Keratinocyte (primary cell): ENCODE measurements at regions not wholly inside any gene's neighbourhood (a gene's known extent, or its start where the extent isn't known, plus 50 kb on each side); places are given as distances from the start of the nearest gene placed in this dataset.

Experiments
- DNase-seq: peaks from one replicate; pipeline ENCODE4 v3.0.0-alpha.2; 2011; ENCODE audit warnings: low read depth, missing footprints, low spot score
- FAIRE-seq: peaks from 2 replicates; lab custom pipeline; 2011; peaks lifted over from hg19 to GRCh38; lab: Jason Lieb, UNC
- H2AFZ ChIP-seq: 2 replicates; pipeline ENCODE4 v1.6.0; 2012; ENCODE audit warnings: low read length, control low read depth, inconsistent platforms; ENCODE audit not compliant: control insufficient read depth
- H3K27ac ChIP-seq: 2 replicates; pipeline ENCODE4 v1.5.1; 2011; ENCODE audit warnings: low read length; ENCODE audit not compliant: control insufficient read depth, insufficient read depth
- H3K27me3 ChIP-seq: 3 replicates; pipeline ENCODE4 v1.6.0; 2011; ENCODE audit warnings: low read length; ENCODE audit not compliant: control insufficient read depth, insufficient read depth; ENCODE audit errors: extremely low read depth
- H3K36me3 ChIP-seq, 2 experiments: 2 replicates in 1 of 2; 3 replicates in 1 of 2; pipeline ENCODE4 v1.5.1; 2011; ENCODE audit warnings: low read length in 2 of 2, mild to moderate bottlenecking in 1 of 2; ENCODE audit not compliant: control insufficient read depth in 2 of 2, insufficient read depth in 2 of 2; ENCODE audit errors: extremely low read depth in 1 of 2
- H3K4me1 ChIP-seq: 3 replicates; pipeline ENCODE4 v1.5.1; 2011; ENCODE audit warnings: low read length; ENCODE audit not compliant: control insufficient read depth, insufficient read depth; ENCODE audit errors: extremely low read depth
- H3K4me2 ChIP-seq: 3 replicates; pipeline ENCODE4 v1.6.0; 2011; ENCODE audit warnings: low read depth, low read length; ENCODE audit not compliant: control insufficient read depth, insufficient read depth; ENCODE audit errors: extremely low read depth
- H3K4me3 ChIP-seq, 3 experiments: fragments of 200-600 bp in 1 of 3; sonication (generic) in 1 of 3; 2 replicates in 2 of 3; 3 replicates in 1 of 3; pipeline ENCODE4 v1.5.1; 2011 to 2016; ENCODE audit warnings: low read length in 3 of 3, mild to moderate bottlenecking in 3 of 3, control low read depth in 2 of 3, inconsistent platforms in 1 of 3, low read depth in 1 of 3, mixed read lengths in 1 of 3, mixed run types in 1 of 3, moderate library complexity in 1 of 3; ENCODE audit not compliant: control insufficient read depth in 2 of 3, insufficient read depth in 2 of 3; ENCODE audit errors: extremely low read depth in 1 of 3
- H3K79me2 ChIP-seq: 2 replicates; pipeline ENCODE4 v1.6.0; 2012; ENCODE audit warnings: low read length; ENCODE audit not compliant: control insufficient read depth, insufficient read depth
- H3K9ac ChIP-seq: 3 replicates; pipeline ENCODE4 v1.6.0; 2011; ENCODE audit warnings: low read length; ENCODE audit not compliant: control insufficient read depth, insufficient read depth; ENCODE audit errors: extremely low read depth
- H3K9me1 ChIP-seq: 3 replicates; pipeline ENCODE4 v1.6.0; 2011; ENCODE audit warnings: low read length; ENCODE audit not compliant: control insufficient read depth, insufficient read depth; ENCODE audit errors: extremely low read depth
- H3K9me3 ChIP-seq: 2 replicates; pipeline ENCODE4 v1.5.1; 2012; ENCODE audit warnings: low read depth, low read length; ENCODE audit not compliant: control insufficient read depth
- H4K20me1 ChIP-seq: 3 replicates; pipeline ENCODE4 v1.6.0; 2011; ENCODE audit warnings: low read length; ENCODE audit not compliant: control insufficient read depth, insufficient read depth; ENCODE audit errors: extremely low read depth
- EZH2 ChIP-seq: IDR thresholded peaks from one replicate; pipeline ENCODE4 v1.6.1; 2012; ENCODE audit warnings: inconsistent platforms, mild to moderate bottlenecking, low read length, moderate library complexity
- dilution Hi-C: fragments of 300-500 bp; cut with MboI; formaldehyde crosslinking; loops from one replicate; pipeline ENCODE4 v1.7.0; 2020; ENCODE audit warnings: low sequenced_read_pairs; ENCODE audit not compliant: extremely low pct_ligation_motif_present
- TF ChIP-seq, protein P1 (sequence below), 3 experiments: IDR thresholded peaks in 1 of 3; conservative IDR thresholded peaks in 1 of 3; optimal IDR thresholded peaks in 1 of 3; 2 replicates in 2 of 3; 3 replicates in 1 of 3; pipeline versions ENCODE3 to v1.5.1; 2011; ENCODE audit warnings: low read length in 3 of 3, mild to moderate bottlenecking in 3 of 3, moderate library complexity in 2 of 3, control low read depth in 1 of 3, inconsistent platforms in 1 of 3; ENCODE audit not compliant: insufficient read depth in 2 of 3; ENCODE audit errors: extremely low read depth in 1 of 3

- Histone ChIP-seq H3K9me3 (no peaks in the 10 kb centered on the region), H3K4me3 (no peak overlapping the region), H3K36me3 (no peaks in the 10 kb centered on the region), H3K4me1 (peaks cover 48% of the 10 kb centered on the region), H3K9me1 (no peaks in the 10 kb centered on the region), H3K27ac (peak overlapping the region; percentile 79), H4K20me1 (no peaks in the 10 kb centered on the region), H3K27me3 (no peaks in the 10 kb centered on the region), H3K79me2 (no peaks in the 10 kb centered on the region), H3K4me2 (peak overlapping the region; percentile 70), H3K9ac (no peak overlapping the region), H2AFZ (no peak overlapping the region)
- no peak for DNase-seq
- no peak for TF ChIP-seq EZH2
- TF ChIP-seq, protein P1, sequence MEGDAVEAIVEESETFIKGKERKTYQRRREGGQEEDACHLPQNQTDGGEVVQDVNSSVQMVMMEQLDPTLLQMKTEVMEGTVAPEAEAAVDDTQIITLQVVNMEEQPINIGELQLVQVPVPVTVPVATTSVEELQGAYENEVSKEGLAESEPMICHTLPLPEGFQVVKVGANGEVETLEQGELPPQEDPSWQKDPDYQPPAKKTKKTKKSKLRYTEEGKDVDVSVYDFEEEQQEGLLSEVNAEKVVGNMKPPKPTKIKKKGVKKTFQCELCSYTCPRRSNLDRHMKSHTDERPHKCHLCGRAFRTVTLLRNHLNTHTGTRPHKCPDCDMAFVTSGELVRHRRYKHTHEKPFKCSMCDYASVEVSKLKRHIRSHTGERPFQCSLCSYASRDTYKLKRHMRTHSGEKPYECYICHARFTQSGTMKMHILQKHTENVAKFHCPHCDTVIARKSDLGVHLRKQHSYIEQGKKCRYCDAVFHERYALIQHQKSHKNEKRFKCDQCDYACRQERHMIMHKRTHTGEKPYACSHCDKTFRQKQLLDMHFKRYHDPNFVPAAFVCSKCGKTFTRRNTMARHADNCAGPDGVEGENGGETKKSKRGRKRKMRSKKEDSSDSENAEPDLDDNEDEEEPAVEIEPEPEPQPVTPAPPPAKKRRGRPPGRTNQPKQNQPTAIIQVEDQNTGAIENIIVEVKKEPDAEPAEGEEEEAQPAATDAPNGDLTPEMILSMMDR (optimal IDR thresholded peaks at IDR 0.05 in 1 of 3, IDR thresholded peaks at IDR 0.05 in 1 of 3, conservative IDR thresholded peaks at IDR 0.05 in 1 of 3; ENCODE audit: extremely low read depth in 1 of 3, insufficient read depth in 2 of 3, low read length in 3 of 3), result no peak
- dilution Hi-C loops, result no loop called here
- FAIRE-seq, result no peak
Measured at GRCh38 chr14:49951691-49952345, 58.9 kb downstream of the ARF6 start.

- Histone ChIP-seq H3K27me3 (no peaks in the 10 kb centered on the region), H3K79me2 (no peaks in the 10 kb centered on the region), H3K9ac (no peak overlapping the region), H3K9me3 (no peaks in the 10 kb centered on the region), H3K36me3 (no peaks in the 10 kb centered on the region), H3K9me1 (no peaks in the 10 kb centered on the region), H3K4me3 (no peak overlapping the region), H3K27ac (no peak overlapping the region), H3K4me2 (no peak overlapping the region), H3K4me1 (peaks cover 47% of the 10 kb centered on the region), H2AFZ (peak overlapping the region; percentile 10), H4K20me1 (no peaks in the 10 kb centered on the region)
- TF ChIP-seq, protein P1 (optimal IDR thresholded peaks at IDR 0.05 in 1 of 3, IDR thresholded peaks at IDR 0.05 in 1 of 3, conservative IDR thresholded peaks at IDR 0.05 in 1 of 3; ENCODE audit: extremely low read depth in 1 of 3, insufficient read depth in 2 of 3, low read length in 3 of 3), result no peak
- TF ChIP-seq EZH2, result no peak
- FAIRE-seq (no peak), DNase-seq (no peak)
- dilution Hi-C loops, result no loop called here
Measured at GRCh38 chr14:49953196-49953595, 60.3 kb downstream of the ARF6 start.
